Bronchial epithelial cell (primary cell): ENCODE measurements at regions not wholly inside any gene's neighbourhood (a gene's known extent, or its start where the extent isn't known, plus 50 kb on each side); places are given as distances from the start of the nearest gene placed in this dataset.

Experiments used
- DNase-seq: peaks from one replicate; pipeline ENCODE4 v3.0.0-alpha.2; 2010; ENCODE audit warnings: low read depth
- FAIRE-seq: peaks from 2 replicates; lab custom pipeline; 2011; peaks lifted over from hg19 to GRCh38; lab: Jason Lieb, UNC
- H3K27me3 ChIP-seq: 2 replicates; pipeline ENCODE4 v1.5.1; 2011; ENCODE audit warnings: low read length; ENCODE audit not compliant: control insufficient read depth, insufficient read depth
- H3K36me3 ChIP-seq: 2 replicates; pipeline ENCODE4 v1.5.1; 2011; ENCODE audit warnings: low read length; ENCODE audit not compliant: control insufficient read depth, insufficient read depth
- H3K4me3 ChIP-seq: 2 replicates; pipeline ENCODE4 v1.5.1; 2011; ENCODE audit warnings: mild to moderate bottlenecking, low read depth, low read length, control low read depth
- TF ChIP-seq, protein P1 (sequence below): IDR thresholded peaks from 2 replicates; pipeline ENCODE4 v1.5.1; 2011; ENCODE audit warnings: mild to moderate bottlenecking, moderate library complexity, low read length, control low read depth, inconsistent platforms; ENCODE audit not compliant: insufficient read depth, severe bottlenecking

GRCh38 chr1:234870020-234870981 lies 258.3 kb downstream of the TOMM20 start:
- no peaks in the 10 kb centered on the region for H3K36me3 ChIP-seq
- TF ChIP-seq, protein P1, sequence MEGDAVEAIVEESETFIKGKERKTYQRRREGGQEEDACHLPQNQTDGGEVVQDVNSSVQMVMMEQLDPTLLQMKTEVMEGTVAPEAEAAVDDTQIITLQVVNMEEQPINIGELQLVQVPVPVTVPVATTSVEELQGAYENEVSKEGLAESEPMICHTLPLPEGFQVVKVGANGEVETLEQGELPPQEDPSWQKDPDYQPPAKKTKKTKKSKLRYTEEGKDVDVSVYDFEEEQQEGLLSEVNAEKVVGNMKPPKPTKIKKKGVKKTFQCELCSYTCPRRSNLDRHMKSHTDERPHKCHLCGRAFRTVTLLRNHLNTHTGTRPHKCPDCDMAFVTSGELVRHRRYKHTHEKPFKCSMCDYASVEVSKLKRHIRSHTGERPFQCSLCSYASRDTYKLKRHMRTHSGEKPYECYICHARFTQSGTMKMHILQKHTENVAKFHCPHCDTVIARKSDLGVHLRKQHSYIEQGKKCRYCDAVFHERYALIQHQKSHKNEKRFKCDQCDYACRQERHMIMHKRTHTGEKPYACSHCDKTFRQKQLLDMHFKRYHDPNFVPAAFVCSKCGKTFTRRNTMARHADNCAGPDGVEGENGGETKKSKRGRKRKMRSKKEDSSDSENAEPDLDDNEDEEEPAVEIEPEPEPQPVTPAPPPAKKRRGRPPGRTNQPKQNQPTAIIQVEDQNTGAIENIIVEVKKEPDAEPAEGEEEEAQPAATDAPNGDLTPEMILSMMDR, result no peak
- no peaks in the 10 kb centered on the region for H3K27me3 ChIP-seq
- FAIRE-seq (no peak), DNase-seq (no peak)
- no peak overlapping the region for H3K4me3 ChIP-seq

- Histone ChIP-seq H3K27me3 (no peaks in the 10 kb centered on the region), H3K4me3 (no peak overlapping the region), H3K36me3 (no peaks in the 10 kb centered on the region)
- DNase-seq, result no peak
- no peak for FAIRE-seq
- TF ChIP-seq, protein P1, result no peak
Observed at GRCh38 chr1:234869182-234870019, 259.2 kb downstream of the TOMM20 start.

GRCh38 chr1:234868296-234869147 lies 258.5 kb upstream of the IRF2BP2 start:
- DNase-seq, result no peak
- H3K27me3 ChIP-seq, result no peaks in the 10 kb centered on the region
- H3K4me3 ChIP-seq, result no peak overlapping the region
- TF ChIP-seq, protein P1, result no peak
- no peaks in the 10 kb centered on the region for H3K36me3 ChIP-seq
- no peak for FAIRE-seq

GRCh38 chr1:234866007-234866866 lies 256.3 kb upstream of the IRF2BP2 start:
- TF ChIP-seq, protein P1, result no peak
- Histone ChIP-seq H3K27me3 (no peaks in the 10 kb centered on the region), H3K4me3 (no peak overlapping the region), H3K36me3 (no peaks in the 10 kb centered on the region)
- no peak for FAIRE-seq
- peak; percentile 71 for DNase-seq
